HPDE6-E6E7 (cell line): ENCODE measurements at regions not wholly inside any gene's neighbourhood (a gene's known extent, or its start where the extent isn't known, plus 50 kb on each side); places are given as distances from the start of the nearest gene placed in this dataset.
"Not testable (repeated sequence)": the region's sequence is repeated elsewhere in the genome, so short reads cannot be mapped to it uniquely, and the experiment has no call there.

Experiments used
- DNase-seq: peaks from one replicate; pipeline ENCODE4 v3.0.0; 2011; ENCODE audit warnings: missing footprints; ENCODE audit errors: extremely low spot score

- no peak for DNase-seq
Observed at GRCh38 chr14:48417715-48418500, 742.5 kb upstream of the MDGA2 start.

GRCh38 chr14:48401321-48401720, 725.9 kb upstream of the MDGA2 start:
- no peak for DNase-seq

- peak; percentile 19 for DNase-seq
Observed at GRCh38 chr14:48398675-48399282, 723.4 kb upstream of the MDGA2 start.

GRCh38 chr14:48391661-48392060, 716.3 kb upstream of the MDGA2 start:
- no peak for DNase-seq

- no peak for DNase-seq
Observed at GRCh38 chr14:48390346-48390745, 714.9 kb upstream of the MDGA2 start.

GRCh38 chr14:48384821-48385220, 709.4 kb upstream of the MDGA2 start:
- DNase-seq: no peak

GRCh38 chr14:48382961-48383360, 707.6 kb upstream of the MDGA2 start:
- no peak for DNase-seq

GRCh38 chr14:48378541-48378940, 703.1 kb upstream of the MDGA2 start:
- DNase-seq: no peak

- DNase-seq: no peak
Observed at GRCh38 chr14:48373981-48374380, 698.6 kb upstream of the MDGA2 start.

GRCh38 chr14:48350971-48351370, 675.6 kb upstream of the MDGA2 start:
- peak; percentile 32 for DNase-seq

GRCh38 chr14:48349689-48350088, 674.3 kb upstream of the MDGA2 start:
- no peak for DNase-seq

GRCh38 chr14:48341069-48341468, 665.7 kb upstream of the MDGA2 start:
- DNase-seq: no peak

GRCh38 chr14:48333221-48333920, 658.0 kb upstream of the MDGA2 start:
- DNase-seq: peak; percentile 12

GRCh38 chr14:48331421-48331820, 656.0 kb upstream of the MDGA2 start:
- DNase-seq: peak; percentile 6

GRCh38 chr14:48325486-48325885, 650.1 kb upstream of the MDGA2 start:
- DNase-seq: peak; percentile 10

- peak; percentile 10 for DNase-seq
Observed at GRCh38 chr14:48323665-48324064, 648.3 kb upstream of the MDGA2 start.

GRCh38 chr14:48319823-48320222, 644.4 kb upstream of the MDGA2 start:
- no peak for DNase-seq

- no peak for DNase-seq
Observed at GRCh38 chr14:48304729-48305128, 629.3 kb upstream of the MDGA2 start.

GRCh38 chr14:48289701-48290100, 614.3 kb upstream of the MDGA2 start:
- DNase-seq: no peak

- DNase-seq: not testable (repeated sequence)
Observed at GRCh38 chr14:48285217-48285616, 609.8 kb upstream of the MDGA2 start.

GRCh38 chr14:48275301-48275700, 599.9 kb upstream of the MDGA2 start:
- no peak for DNase-seq

GRCh38 chr14:48274826-48275225, 599.4 kb upstream of the MDGA2 start:
- DNase-seq: no peak

- not testable (repeated sequence) for DNase-seq
Observed at GRCh38 chr14:48267926-48268325, 592.5 kb upstream of the MDGA2 start.
